ENCODE measurements at regions not wholly inside any gene's neighbourhood (a gene's known extent, or its start where the extent isn't known, plus 50 kb on each side); places are given as distances from the start of the nearest gene placed in this dataset.
"Not testable (repeated sequence)": the region's sequence is repeated elsewhere in the genome, so short reads cannot be mapped to it uniquely, and the experiment has no call there.

GRCh38 chr18:42374961-42375360 is 419.9 kb downstream of the PIK3C3 start:
- no peak for DNase-seq (ENCODE audit: low read depth in 4 of 4, low spot score in 3 of 4)

- DNase-seq (ENCODE audit: low read depth in 4 of 4, low spot score in 3 of 4): not testable (repeated sequence)
These were observed 423.8 kb downstream of the PIK3C3 start for GRCh38 chr18:42378854-42379253.

- DNase-seq (ENCODE audit: low read depth in 4 of 4, low spot score in 3 of 4): not testable (repeated sequence)
These were observed 426.2 kb downstream of the PIK3C3 start for GRCh38 chr18:42381236-42381635.

GRCh38 chr18:42392416-42392815 is 437.4 kb downstream of the PIK3C3 start:
- DNase-seq (ENCODE audit: low read depth in 4 of 4, low spot score in 3 of 4): no peak

- DNase-seq (ENCODE audit: low read depth in 4 of 4, low spot score in 3 of 4): no peak
These were observed 437.9 kb downstream of the PIK3C3 start for GRCh38 chr18:42392926-42393325.

- no peak for DNase-seq (ENCODE audit: low read depth in 4 of 4, low spot score in 3 of 4)
These were observed 439.2 kb downstream of the PIK3C3 start for GRCh38 chr18:42394238-42394637.

GRCh38 chr18:42401131-42401673 is 446.2 kb downstream of the PIK3C3 start:
- no peak for DNase-seq (ENCODE audit: low read depth in 4 of 4, low spot score in 3 of 4)

GRCh38 chr18:42404151-42404550 is 449.1 kb downstream of the PIK3C3 start:
- no peak for DNase-seq (ENCODE audit: low read depth in 4 of 4, low spot score in 3 of 4)

GRCh38 chr18:42409005-42409404 is 454.0 kb downstream of the PIK3C3 start:
- no peak for DNase-seq (ENCODE audit: low read depth in 4 of 4, low spot score in 3 of 4)

- DNase-seq (ENCODE audit: low read depth in 4 of 4, low spot score in 3 of 4): no peak
These were observed 457.2 kb downstream of the PIK3C3 start for GRCh38 chr18:42412281-42412680.

- no peak for DNase-seq (ENCODE audit: low read depth in 4 of 4, low spot score in 3 of 4)
These were observed 457.9 kb downstream of the PIK3C3 start for GRCh38 chr18:42412896-42413295.

- DNase-seq (ENCODE audit: low read depth in 4 of 4, low spot score in 3 of 4): no peak
These were observed 458.8 kb downstream of the PIK3C3 start for GRCh38 chr18:42413870-42414269.

- no peak for DNase-seq (ENCODE audit: low read depth in 4 of 4, low spot score in 3 of 4)
These were observed 459.9 kb downstream of the PIK3C3 start for GRCh38 chr18:42414756-42415454.

GRCh38 chr18:42417189-42417588 is 462.2 kb downstream of the PIK3C3 start:
- DNase-seq (ENCODE audit: low read depth in 4 of 4, low spot score in 3 of 4): no peak

GRCh38 chr18:42418121-42418520 is 463.1 kb downstream of the PIK3C3 start:
- DNase-seq (ENCODE audit: low read depth in 4 of 4, low spot score in 3 of 4): peak in 1 of 4 donors; percentile 20

- no peak for DNase-seq (ENCODE audit: low read depth in 4 of 4, low spot score in 3 of 4)
These were observed 470.0 kb downstream of the PIK3C3 start for GRCh38 chr18:42425025-42425424.

GRCh38 chr18:42426496-42427015 is 471.5 kb downstream of the PIK3C3 start:
- no peak for DNase-seq (ENCODE audit: low read depth in 4 of 4, low spot score in 3 of 4)

- DNase-seq (ENCODE audit: low read depth in 4 of 4, low spot score in 3 of 4): no peak
These were observed 474.2 kb downstream of the PIK3C3 start for GRCh38 chr18:42429196-42429595.

- no peak for DNase-seq (ENCODE audit: low read depth in 4 of 4, low spot score in 3 of 4)
These were observed 481.3 kb downstream of the PIK3C3 start for GRCh38 chr18:42436222-42436765.

GRCh38 chr18:42437001-42437400 is 482.0 kb downstream of the PIK3C3 start:
- DNase-seq (ENCODE audit: low read depth in 4 of 4, low spot score in 3 of 4): no peak

GRCh38 chr18:42437646-42438045 is 482.6 kb downstream of the PIK3C3 start:
- DNase-seq (ENCODE audit: low read depth in 4 of 4, low spot score in 3 of 4): no peak

GRCh38 chr18:42442656-42443055 is 487.6 kb downstream of the PIK3C3 start:
- no peak for DNase-seq (ENCODE audit: low read depth in 4 of 4, low spot score in 3 of 4)

Data from right renal pelvis (tissue), 4 donors.